G401 (cell line): ENCODE measurements at regions not wholly inside any gene's neighbourhood (a gene's known extent, or its start where the extent isn't known, plus 50 kb on each side); places are given as distances from the start of the nearest gene placed in this dataset.
A peak's percentile ranks its signal among the peaks of the same experiment; 100 is the strongest.

Source experiments
- DNase-seq: peaks from one replicate; pipeline ENCODE4 v3.0.0-alpha.2; 2015; ENCODE audit warnings: low spot score
- in situ Hi-C: cut with HindIII; loops from 2 replicates; pipeline ENCODE4 v1.10.0; 2016; ENCODE audit warnings: low sequenced_read_pairs, mixed read lengths

- in situ Hi-C loops = no loop called here
- DNase-seq = no peak
Measured at GRCh38 chr7:118060692-118061091, 123.3 kb upstream of the LSM8 start.

- in situ Hi-C loops = no loop called here
- DNase-seq = no peak
Measured at GRCh38 chr7:118061386-118061785, 122.6 kb upstream of the LSM8 start.

GRCh38 chr7:118072893-118073674 lies 110.9 kb upstream of the LSM8 start:
- no peak for DNase-seq
- in situ Hi-C loops = no loop called here

- in situ Hi-C loops = no loop called here
- DNase-seq = no peak
Measured at GRCh38 chr7:118075936-118076335, 108.0 kb upstream of the LSM8 start.

GRCh38 chr7:118076564-118076963 lies 107.4 kb upstream of the LSM8 start:
- in situ Hi-C loops = no loop called here
- DNase-seq = no peak

GRCh38 chr7:118078015-118078414 lies 105.9 kb upstream of the LSM8 start:
- no peak for DNase-seq
- in situ Hi-C loops = no loop called here

- in situ Hi-C loops = no loop called here
- no peak for DNase-seq
Measured at GRCh38 chr7:118079369-118079768, 104.6 kb upstream of the LSM8 start.

- DNase-seq = no peak
- in situ Hi-C loops = no loop called here
Measured at GRCh38 chr7:118080947-118081346, 103.0 kb upstream of the LSM8 start.

- in situ Hi-C loops = no loop called here
- DNase-seq = no peak
Measured at GRCh38 chr7:118082506-118082905, 101.5 kb upstream of the LSM8 start.

- in situ Hi-C loops = no loop called here
- DNase-seq = no peak
Measured at GRCh38 chr7:118085000-118085399, 99.0 kb upstream of the LSM8 start.

GRCh38 chr7:118087126-118087525 lies 96.8 kb upstream of the LSM8 start:
- DNase-seq = no peak
- in situ Hi-C loops = no loop called here

- in situ Hi-C loops = no loop called here
- no peak for DNase-seq
Measured at GRCh38 chr7:118094044-118094443, 89.9 kb upstream of the LSM8 start.

GRCh38 chr7:118104812-118105441 lies 79.0 kb upstream of the LSM8 start:
- peak; percentile 55 for DNase-seq
- in situ Hi-C loops = no loop called here

GRCh38 chr7:118109607-118110006 lies 74.4 kb upstream of the LSM8 start:
- in situ Hi-C loops = no loop called here
- no peak for DNase-seq

GRCh38 chr7:118110178-118110925 lies 73.6 kb upstream of the LSM8 start:
- no peak for DNase-seq
- in situ Hi-C loops = no loop called here

- in situ Hi-C loops = no loop called here
- no peak for DNase-seq
Measured at GRCh38 chr7:118111347-118111746, 72.6 kb upstream of the LSM8 start.

GRCh38 chr7:118114175-118114574 lies 69.8 kb upstream of the LSM8 start:
- DNase-seq = no peak
- in situ Hi-C loops = no loop called here

GRCh38 chr7:118129041-118129795 lies 54.7 kb upstream of the LSM8 start:
- in situ Hi-C loops = no loop called here
- no peak for DNase-seq

- no peak for DNase-seq
- in situ Hi-C loops = no loop called here
Measured at GRCh38 chr7:118132764-118133163, 51.2 kb upstream of the LSM8 start.
